H1 (cell line): ENCODE measurements at regions not wholly inside any gene's neighbourhood (a gene's known extent, or its start where the extent isn't known, plus 50 kb on each side); places are given as distances from the start of the nearest gene placed in this dataset.

Experiments
- CHD2 ChIP-seq: IDR thresholded peaks from 2 replicates; pipeline ENCODE4 v1.6.1; 2012; ENCODE audit warnings: low read length, improper control_type of control experiment
- NRF1 ChIP-seq: IDR thresholded peaks from 2 replicates; pipeline ENCODE4 v1.6.1; 2011; ENCODE audit warnings: mild to moderate bottlenecking, low read depth, low read length, improper control_type of control experiment
- PHF8 ChIP-seq: fragments of 200-600 bp; sonication (generic); conservative IDR thresholded peaks from 2 replicates; pipeline ENCODE4 v1.7.1; 2012; ENCODE audit warnings: low read depth, mild to moderate bottlenecking, inconsistent platforms, low read length, moderate library complexity
- SIN3A ChIP-seq, 2 experiments: IDR thresholded peaks in 1 of 2; conservative IDR thresholded peaks in 1 of 2; 2 replicates each; pipeline ENCODE4 v1.6.1; 2011 to 2012; ENCODE audit warnings: low read length in 2 of 2, improper control_type of control experiment in 1 of 2, low read depth in 1 of 2, mild to moderate bottlenecking in 1 of 2
- SIRT6 ChIP-seq: IDR thresholded peaks from one replicate; pipeline ENCODE4 v1.7.1; 2012; ENCODE audit warnings: low read length, inconsistent platforms
- TEAD4 ChIP-seq: IDR thresholded peaks from 2 replicates; pipeline ENCODE4 v1.6.1; 2012; ENCODE audit warnings: low read depth, low read length, inconsistent platforms, mixed read lengths
- TF ChIP-seq, protein P1 (sequence below): fragments of 300-600 bp; sonication (generic); IDR thresholded peaks from 2 replicates; pipeline ENCODE4 v1.7.1; 2012; ENCODE audit warnings: low read length, moderate library complexity, mild to moderate bottlenecking, inconsistent platforms; ENCODE audit not compliant: insufficient replicate concordance

GRCh38 chr11:22923561-22923960 is 63.3 kb upstream of the CCDC179 start (continued):
- TF ChIP-seq, protein P1, sequence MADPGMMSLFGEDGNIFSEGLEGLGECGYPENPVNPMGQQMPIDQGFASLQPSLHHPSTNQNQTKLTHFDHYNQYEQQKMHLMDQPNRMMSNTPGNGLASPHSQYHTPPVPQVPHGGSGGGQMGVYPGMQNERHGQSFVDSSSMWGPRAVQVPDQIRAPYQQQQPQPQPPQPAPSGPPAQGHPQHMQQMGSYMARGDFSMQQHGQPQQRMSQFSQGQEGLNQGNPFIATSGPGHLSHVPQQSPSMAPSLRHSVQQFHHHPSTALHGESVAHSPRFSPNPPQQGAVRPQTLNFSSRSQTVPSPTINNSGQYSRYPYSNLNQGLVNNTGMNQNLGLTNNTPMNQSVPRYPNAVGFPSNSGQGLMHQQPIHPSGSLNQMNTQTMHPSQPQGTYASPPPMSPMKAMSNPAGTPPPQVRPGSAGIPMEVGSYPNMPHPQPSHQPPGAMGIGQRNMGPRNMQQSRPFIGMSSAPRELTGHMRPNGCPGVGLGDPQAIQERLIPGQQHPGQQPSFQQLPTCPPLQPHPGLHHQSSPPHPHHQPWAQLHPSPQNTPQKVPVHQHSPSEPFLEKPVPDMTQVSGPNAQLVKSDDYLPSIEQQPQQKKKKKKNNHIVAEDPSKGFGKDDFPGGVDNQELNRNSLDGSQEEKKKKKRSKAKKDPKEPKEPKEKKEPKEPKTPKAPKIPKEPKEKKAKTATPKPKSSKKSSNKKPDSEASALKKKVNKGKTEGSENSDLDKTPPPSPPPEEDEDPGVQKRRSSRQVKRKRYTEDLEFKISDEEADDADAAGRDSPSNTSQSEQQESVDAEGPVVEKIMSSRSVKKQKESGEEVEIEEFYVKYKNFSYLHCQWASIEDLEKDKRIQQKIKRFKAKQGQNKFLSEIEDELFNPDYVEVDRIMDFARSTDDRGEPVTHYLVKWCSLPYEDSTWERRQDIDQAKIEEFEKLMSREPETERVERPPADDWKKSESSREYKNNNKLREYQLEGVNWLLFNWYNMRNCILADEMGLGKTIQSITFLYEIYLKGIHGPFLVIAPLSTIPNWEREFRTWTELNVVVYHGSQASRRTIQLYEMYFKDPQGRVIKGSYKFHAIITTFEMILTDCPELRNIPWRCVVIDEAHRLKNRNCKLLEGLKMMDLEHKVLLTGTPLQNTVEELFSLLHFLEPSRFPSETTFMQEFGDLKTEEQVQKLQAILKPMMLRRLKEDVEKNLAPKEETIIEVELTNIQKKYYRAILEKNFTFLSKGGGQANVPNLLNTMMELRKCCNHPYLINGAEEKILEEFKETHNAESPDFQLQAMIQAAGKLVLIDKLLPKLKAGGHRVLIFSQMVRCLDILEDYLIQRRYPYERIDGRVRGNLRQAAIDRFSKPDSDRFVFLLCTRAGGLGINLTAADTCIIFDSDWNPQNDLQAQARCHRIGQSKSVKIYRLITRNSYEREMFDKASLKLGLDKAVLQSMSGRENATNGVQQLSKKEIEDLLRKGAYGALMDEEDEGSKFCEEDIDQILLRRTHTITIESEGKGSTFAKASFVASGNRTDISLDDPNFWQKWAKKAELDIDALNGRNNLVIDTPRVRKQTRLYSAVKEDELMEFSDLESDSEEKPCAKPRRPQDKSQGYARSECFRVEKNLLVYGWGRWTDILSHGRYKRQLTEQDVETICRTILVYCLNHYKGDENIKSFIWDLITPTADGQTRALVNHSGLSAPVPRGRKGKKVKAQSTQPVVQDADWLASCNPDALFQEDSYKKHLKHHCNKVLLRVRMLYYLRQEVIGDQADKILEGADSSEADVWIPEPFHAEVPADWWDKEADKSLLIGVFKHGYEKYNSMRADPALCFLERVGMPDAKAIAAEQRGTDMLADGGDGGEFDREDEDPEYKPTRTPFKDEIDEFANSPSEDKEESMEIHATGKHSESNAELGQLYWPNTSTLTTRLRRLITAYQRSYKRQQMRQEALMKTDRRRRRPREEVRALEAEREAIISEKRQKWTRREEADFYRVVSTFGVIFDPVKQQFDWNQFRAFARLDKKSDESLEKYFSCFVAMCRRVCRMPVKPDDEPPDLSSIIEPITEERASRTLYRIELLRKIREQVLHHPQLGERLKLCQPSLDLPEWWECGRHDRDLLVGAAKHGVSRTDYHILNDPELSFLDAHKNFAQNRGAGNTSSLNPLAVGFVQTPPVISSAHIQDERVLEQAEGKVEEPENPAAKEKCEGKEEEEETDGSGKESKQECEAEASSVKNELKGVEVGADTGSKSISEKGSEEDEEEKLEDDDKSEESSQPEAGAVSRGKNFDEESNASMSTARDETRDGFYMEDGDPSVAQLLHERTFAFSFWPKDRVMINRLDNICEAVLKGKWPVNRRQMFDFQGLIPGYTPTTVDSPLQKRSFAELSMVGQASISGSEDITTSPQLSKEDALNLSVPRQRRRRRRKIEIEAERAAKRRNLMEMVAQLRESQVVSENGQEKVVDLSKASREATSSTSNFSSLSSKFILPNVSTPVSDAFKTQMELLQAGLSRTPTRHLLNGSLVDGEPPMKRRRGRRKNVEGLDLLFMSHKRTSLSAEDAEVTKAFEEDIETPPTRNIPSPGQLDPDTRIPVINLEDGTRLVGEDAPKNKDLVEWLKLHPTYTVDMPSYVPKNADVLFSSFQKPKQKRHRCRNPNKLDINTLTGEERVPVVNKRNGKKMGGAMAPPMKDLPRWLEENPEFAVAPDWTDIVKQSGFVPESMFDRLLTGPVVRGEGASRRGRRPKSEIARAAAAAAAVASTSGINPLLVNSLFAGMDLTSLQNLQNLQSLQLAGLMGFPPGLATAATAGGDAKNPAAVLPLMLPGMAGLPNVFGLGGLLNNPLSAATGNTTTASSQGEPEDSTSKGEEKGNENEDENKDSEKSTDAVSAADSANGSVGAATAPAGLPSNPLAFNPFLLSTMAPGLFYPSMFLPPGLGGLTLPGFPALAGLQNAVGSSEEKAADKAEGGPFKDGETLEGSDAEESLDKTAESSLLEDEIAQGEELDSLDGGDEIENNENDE = no peak
- TF ChIP-seq CHD2 (no peak), SIRT6 (no peak), SIN3A (conservative IDR thresholded peaks at IDR 0.05 in 1 of 2, IDR thresholded peaks at IDR 0.05 in 1 of 2; ENCODE audit: low read depth in 1 of 2, low read length in 2 of 2) (no peak), TEAD4 (no peak), PHF8 (no peak), NRF1 (no peak)
